ENCODE measurements at regions not wholly inside any gene's neighbourhood (a gene's known extent, or its start where the extent isn't known, plus 50 kb on each side); places are given as distances from the start of the nearest gene placed in this dataset.

DNA sequence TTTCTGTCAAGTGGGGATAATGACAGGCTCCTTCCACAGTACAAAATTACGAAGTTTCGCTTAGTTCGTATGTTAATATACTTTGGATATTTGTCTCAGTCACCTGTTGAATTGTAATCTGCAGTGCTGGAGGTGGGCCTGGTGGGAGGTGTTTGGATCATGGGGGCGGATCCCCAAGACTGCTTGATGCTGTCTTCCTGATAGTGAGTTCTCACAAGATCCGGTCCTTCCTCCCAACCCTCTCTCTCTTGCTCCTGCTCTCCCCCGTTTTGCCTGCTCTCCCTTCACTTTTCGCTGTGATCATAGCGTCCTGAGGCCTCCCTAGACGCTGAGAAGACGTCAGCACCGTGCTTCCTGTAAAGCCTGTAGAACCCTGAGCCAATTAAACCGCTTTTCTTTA is 97.1 kb upstream of the EPB41L3 start:
- no peak for DNase-seq

GRCh38 chr18:5639131-5639530 is 95.3 kb upstream of the EPB41L3 start:
- no peak for DNase-seq

DNA sequence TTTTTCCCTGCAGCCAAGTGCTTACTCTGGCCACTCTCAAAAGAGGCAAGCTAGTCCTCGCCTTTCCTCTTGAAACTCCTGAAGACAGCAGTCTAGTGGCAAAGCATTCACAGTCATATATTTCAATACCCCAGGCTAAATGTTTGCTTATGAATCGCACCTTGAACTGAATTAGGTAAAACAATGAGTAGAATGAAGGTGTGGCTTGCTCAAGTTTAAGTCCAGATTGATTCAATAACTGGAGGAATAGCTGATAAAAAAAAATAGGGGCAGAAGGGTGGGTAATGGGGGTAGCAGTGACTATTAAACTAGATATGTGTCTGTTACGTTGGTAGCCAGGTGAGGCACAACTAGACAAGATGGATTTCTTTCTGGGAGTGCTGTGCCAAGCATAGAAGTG is 88.2 kb upstream of the EPB41L3 start:
- no peak for DNase-seq

DNA sequence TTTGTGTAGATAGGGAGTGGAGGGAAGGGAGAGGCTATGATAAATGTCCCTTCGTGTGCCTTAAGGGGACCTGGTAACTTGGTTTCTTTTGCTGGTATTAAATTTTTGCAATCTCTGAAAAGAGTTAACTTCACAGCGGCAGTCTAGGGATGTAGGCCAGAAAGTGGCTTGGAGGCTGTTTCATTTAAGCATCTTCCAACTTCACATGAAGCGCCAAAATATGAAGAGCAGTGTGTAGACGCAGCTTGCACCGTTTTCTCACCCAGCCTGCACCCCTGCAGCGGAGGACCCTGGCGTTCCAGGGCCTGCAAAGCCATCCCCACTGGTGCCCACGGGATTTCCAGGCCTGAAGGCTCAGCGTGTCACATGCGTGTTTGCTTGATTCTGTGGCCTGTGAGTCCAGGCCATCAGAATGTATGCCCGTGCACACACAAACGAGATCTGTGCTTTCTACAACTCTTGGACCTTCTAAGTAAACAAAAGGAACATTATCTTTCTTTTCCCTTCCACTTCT is 87.2 kb upstream of the EPB41L3 start:
- DNase-seq, result no peak

- DNase-seq, result peak; percentile 79
These were observed 86.5 kb upstream of the EPB41L3 start for GRCh38 chr18:5630057-5630899.

- DNase-seq, result peak; percentile 33
These were observed 84.9 kb upstream of the EPB41L3 start for GRCh38 chr18:5628512-5629255.

DNA sequence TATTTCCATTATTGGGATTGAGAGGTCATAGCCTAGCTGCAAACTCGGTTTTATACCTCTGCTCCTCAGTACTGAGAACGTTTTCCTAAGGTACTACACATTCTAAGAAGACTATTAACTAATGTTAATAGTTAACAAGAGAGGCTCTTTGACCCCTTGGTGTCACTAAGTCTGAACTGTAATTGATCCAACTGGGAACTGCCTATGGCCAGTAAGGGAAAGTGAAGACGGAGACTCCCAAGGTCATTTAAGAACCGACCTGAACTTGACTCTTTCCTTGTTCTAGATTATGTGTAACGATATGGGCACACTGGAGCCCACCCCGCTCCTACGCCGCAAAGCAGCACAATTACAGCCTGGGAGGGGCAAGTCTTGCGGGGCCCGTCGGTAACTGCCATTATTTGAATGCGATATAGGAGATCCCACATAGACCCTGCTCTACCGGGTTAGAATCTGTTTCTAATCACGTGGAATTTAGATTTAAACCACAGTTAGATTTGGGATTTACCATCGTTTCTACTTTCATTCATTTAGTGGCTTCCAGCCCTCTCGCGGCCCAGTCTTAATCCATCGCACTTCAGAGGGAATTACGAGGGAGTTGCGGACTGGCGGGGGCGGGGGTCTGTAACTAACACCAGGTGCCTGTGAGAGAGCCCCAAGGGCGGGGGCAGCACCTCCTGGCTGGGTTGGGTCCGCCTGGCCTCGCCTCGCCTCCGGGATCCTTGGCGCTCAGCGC is 84.1 kb upstream of the EPB41L3 start:
- DNase-seq, result peak; percentile 17

DNA sequence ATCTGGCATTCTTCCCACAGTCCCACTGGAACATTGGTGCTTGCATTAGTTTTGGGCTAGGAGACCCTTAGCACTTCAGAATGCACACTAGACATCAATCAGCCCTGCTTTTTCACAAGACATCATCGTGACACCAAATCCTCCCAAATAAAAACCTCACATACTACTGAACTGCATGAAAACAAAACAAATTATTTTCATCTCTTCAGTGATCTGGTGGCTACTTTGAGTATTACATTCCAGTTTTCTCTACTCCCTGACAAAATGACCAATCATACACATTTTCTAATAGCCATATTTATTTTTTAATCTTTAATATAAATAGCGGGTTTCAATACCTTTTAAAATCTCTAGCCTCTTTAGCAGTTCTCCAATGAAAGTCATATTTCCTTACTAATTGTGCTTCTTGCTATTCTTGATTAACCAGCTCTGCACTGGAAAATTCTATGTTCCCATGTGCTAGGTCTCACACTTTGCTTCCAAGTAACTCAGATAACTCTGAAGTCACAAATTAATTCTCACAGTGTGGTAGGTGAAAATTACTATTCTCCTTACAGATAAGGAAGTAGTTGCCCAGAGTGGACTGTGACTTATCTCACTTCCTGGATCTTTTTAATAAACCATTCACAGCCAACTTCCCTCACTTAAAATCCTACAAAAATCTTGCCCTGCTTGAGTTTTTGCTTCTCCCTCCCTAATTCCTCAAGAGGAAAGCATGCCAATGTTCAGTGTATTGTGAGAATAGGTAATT is 82.5 kb upstream of the EPB41L3 start:
- DNase-seq, result no peak

DNA sequence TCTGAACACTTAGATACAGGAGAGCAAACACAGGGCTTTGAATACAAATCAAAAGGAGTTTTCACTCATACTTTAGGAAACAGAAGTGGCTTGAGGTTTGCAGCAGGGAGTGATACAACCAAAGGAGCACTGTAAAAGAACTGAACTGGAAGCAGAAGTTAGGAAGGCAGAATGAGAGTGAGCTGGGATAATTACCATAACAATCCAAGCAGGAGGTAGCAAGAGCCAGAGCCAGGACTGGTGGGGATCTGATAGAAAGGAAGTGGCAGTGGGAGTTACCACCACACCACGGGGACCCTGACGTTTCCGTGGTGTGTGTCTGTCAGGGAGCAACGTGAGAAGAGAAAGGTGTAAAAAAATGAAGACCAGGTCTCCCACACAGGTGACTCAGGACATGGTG is 81.3 kb upstream of the EPB41L3 start:
- no peak for DNase-seq

DNA sequence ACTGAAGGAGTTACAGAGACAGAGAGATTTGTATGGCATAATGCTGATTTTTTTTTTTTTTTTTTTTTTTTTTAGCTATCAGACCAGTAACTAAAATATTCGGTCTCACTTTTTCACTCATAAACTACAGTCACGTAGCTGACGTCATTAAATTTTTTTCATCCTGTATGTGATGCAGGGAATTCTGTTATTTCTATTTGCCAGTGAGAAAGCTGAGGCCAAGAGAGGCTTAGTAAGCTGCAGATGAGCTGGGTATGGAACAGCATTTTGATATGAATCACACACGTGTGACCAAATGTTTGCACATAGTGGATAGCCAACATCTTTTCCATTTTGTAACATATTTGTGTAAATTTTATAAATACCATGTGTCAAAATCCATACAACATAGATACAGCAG is 79.1 kb upstream of the EPB41L3 start:
- DNase-seq, result no peak

- DNase-seq, result no peak
These were observed 76.5 kb upstream of the EPB41L3 start for GRCh38 chr18:5620289-5620688.

DNA sequence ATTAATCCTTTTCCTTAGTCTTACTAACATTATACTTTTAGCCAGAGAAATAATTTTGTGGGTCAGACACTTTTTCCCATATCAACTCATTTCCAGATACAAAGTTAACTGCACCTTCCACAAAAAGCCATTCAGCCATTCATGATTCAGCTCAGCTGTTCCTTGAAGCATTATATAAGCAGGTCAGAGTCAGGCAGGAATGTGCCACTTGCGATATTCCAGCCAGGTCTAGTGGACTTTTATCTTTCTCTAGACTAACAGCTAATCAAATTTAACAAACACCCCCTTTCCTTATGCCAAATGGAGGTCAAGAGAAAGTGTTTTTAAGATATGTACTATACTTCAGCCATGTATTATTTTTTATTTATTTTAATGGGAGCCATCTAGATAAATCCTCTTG is 75.6 kb upstream of the EPB41L3 start:
- no peak for DNase-seq

GRCh38 chr18:5618047-5618688 is 74.4 kb upstream of the EPB41L3 start:
- DNase-seq, result no peak

GRCh38 chr18:5611221-5611620 is 67.4 kb upstream of the EPB41L3 start:
- DNase-seq, result no peak

GRCh38 chr18:5608846-5609245 is 65.0 kb upstream of the EPB41L3 start:
- no peak for DNase-seq

- no peak for DNase-seq
These were observed 63.2 kb upstream of the EPB41L3 start for GRCh38 chr18:5606951-5607350.

DNA sequence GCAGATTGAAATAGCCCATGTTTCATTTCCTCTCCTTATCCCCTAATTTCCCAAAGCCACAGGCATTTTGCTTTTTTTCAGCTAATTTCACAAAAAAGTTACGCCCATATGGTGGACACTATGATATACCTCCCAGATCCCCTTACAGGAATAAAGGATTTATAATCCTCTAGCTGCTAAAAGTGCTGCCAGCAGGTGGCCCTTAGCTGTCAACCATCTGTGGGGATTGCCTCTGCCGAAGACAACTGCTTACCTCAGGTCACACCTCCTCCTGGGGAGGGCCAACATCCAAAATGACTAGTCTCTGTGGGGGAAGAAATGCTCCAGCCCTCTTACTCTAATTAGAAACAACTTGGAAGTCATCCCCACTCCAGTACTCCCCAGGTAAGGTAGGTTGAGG is 61.0 kb upstream of the EPB41L3 start:
- no peak for DNase-seq

DNA sequence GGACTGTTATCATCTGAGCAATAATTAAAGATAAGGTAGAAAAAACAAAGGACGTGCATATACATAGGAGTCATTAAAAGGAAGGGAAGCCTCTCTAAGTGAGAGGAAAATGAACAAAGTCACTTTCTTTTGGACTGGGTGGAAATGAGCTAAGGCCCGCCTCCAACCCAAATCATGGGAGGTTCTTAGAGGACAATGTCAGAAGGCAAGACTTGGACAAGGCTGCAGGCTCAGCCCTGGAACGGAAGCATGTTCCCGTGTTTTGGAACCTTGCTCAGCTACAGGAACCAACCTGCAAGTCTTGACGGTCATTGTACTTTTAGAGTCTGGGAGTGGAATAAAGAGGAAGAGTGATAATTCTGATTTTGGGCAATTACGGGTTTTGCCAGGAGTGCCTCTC is 59.4 kb upstream of the EPB41L3 start:
- DNase-seq, result no peak

DNA sequence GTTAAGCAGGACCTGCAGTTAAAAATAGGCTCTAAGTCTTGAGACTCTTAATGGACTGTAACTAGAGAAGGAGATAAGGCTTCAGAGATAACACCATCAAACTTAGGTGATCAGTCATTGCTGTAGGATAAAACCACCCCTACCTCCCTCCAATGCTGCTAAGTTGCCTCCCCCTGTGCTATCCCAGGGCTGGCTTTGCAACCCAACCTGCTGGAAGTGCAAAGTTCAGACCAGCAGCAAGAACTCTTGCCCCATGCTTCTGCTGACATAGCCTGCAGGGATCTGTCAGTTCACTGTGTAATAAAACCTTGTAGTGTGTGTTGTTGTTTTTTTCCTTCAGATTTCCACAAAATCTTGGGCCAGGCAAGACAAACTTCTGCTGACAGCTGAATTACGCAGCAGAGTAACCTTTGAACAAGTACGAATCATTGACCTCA is 57.4 kb upstream of the EPB41L3 start:
- no peak for DNase-seq

- DNase-seq, result peak; percentile 53
These were observed 56.7 kb upstream of the EPB41L3 start for GRCh38 chr18:5600378-5601071.

- no peak for DNase-seq
These were observed 52.8 kb upstream of the EPB41L3 start for GRCh38 chr18:5596585-5596984.
